B cell (primary cell): ENCODE measurements at regions not wholly inside any gene's neighbourhood (a gene's known extent, or its start where the extent isn't known, plus 50 kb on each side); places are given as distances from the start of the nearest gene placed in this dataset.

Source experiments
- ATAC-seq: fragments of 200-7000 bp; cut with Tn5 transposase; one replicate; pipeline ENCODE4 v1.10.0; 2021; ENCODE audit warnings: low read depth, mild to moderate bottlenecking, moderate number of reproducible peaks, moderate library complexity
- CTCF ChIA-PET: fragments of 350-600 bp; sonication (Branson Sonifier 250); formaldehyde crosslinking; loops from one replicate; lab custom pipeline; 2021; ENCODE audit warnings: antibody characterized with exemption, inconsistent platforms; lab: Charles Lee
- POLR2A ChIA-PET: fragments of 350-600 bp; sonication (Branson Sonifier 250); formaldehyde crosslinking; loops from one replicate; lab custom pipeline; 2021; ENCODE audit warnings: antibody characterized with exemption; lab: Charles Lee
- DNase-seq: peaks from one replicate; pipeline ENCODE4 v3.0.0; 2013
- H2AFZ ChIP-seq: 2 replicates; pipeline ENCODE4 v1.6.1; 2012; ENCODE audit warnings: mild to moderate bottlenecking, low read depth, low read length; ENCODE audit not compliant: insufficient read depth, poor library complexity, severe bottlenecking
- H3K27ac ChIP-seq, 2 donors: 1 replicate in 1 of 2; 2 replicates in 1 of 2; pipeline ENCODE4 v1.5.1; 2012 to 2013; ENCODE audit warnings: low read length in 2 of 2, mild to moderate bottlenecking in 2 of 2, moderate library complexity in 1 of 2
- H3K27me3 ChIP-seq, 4 experiments: fragments of 200-600 bp in 1 of 4; sonication (generic) in 1 of 4; replicated peaks in 1 of 4; 1 replicate in 2 of 4; 2 replicates in 2 of 4; pipeline versions ENCODE4 v1.6.1 to v1.7.0; 2013 to 2016; ENCODE audit warnings: low read length in 3 of 4, mild to moderate bottlenecking in 2 of 4, mixed read lengths in 1 of 4, moderate library complexity in 1 of 4; ENCODE audit not compliant: insufficient read depth in 4 of 4, control insufficient read depth in 3 of 4; ENCODE audit errors: control extremely low read depth in 1 of 4
- H3K36me3 ChIP-seq, 2 experiments: replicated peaks in 1 of 2; 1 replicate in 1 of 2; 2 replicates in 1 of 2; pipeline versions ENCODE4 v1.6.1 to v1.7.1; 2013; ENCODE audit warnings: low read length in 1 of 2; ENCODE audit not compliant: insufficient read depth in 2 of 2, control insufficient read depth in 1 of 2; ENCODE audit errors: control extremely low read depth in 1 of 2, extremely low read depth in 1 of 2
- H3K4me1 ChIP-seq, 2 donors: fragments of 200-600 bp in 1 of 2; sonication (generic) in 1 of 2; 1 replicate in 1 of 2; 2 replicates in 1 of 2; pipeline versions ENCODE4 v1.5.1 to v1.6.1; 2013 to 2017; ENCODE audit warnings: low read length in 2 of 2; ENCODE audit not compliant: control insufficient read depth in 2 of 2, insufficient read depth in 2 of 2
- H3K4me2 ChIP-seq: replicated peaks from 2 replicates; pipeline ENCODE3; 2012; ENCODE audit warnings: mild to moderate bottlenecking, low read depth, low read length; ENCODE audit not compliant: poor library complexity, severe bottlenecking
- H3K4me3 ChIP-seq, 5 experiments: fragments of 200-600 bp in 1 of 5; sonication (generic) in 1 of 5; 1 replicate in 3 of 5; 2 replicates in 2 of 5; pipeline versions ENCODE4 v1.5.1 to v1.7.0; 2011 to 2016; ENCODE audit warnings: low read length in 4 of 5, mild to moderate bottlenecking in 4 of 5, low read depth in 2 of 5, control low read depth in 1 of 5, moderate library complexity in 1 of 5; ENCODE audit not compliant: insufficient read depth in 1 of 5; ENCODE audit errors: control extremely low read depth in 1 of 5, extremely low read depth in 1 of 5
- H3K79me2 ChIP-seq: fragments of 200-600 bp; sonication (generic); one replicate; pipeline ENCODE4 v1.6.0; 2016; ENCODE audit warnings: low read length; ENCODE audit not compliant: control insufficient read depth, insufficient read depth
- H3K9ac ChIP-seq: fragments of 200-600 bp; sonication (generic); 2 replicates; pipeline ENCODE4 v1.6.1; 2017; ENCODE audit warnings: mild to moderate bottlenecking, low read length, moderate library complexity
- H3K9me3 ChIP-seq, 3 donors: one replicate each; pipeline versions ENCODE4 v1.6.1 to v1.7.1; 2013; ENCODE audit warnings: low read length in 2 of 3; ENCODE audit not compliant: control insufficient read depth in 2 of 3, insufficient read depth in 1 of 3; ENCODE audit errors: control extremely low read depth in 1 of 3
- H4K20me1 ChIP-seq: 2 replicates; pipeline ENCODE4 v1.6.0; 2012; ENCODE audit warnings: mild to moderate bottlenecking, low read length; ENCODE audit not compliant: insufficient read depth, control insufficient read depth, poor library complexity, severe bottlenecking
- H3K27ac Mint-ChIP-seq: one replicate; pipeline ENCODE4 v1.8.0; 2021; ENCODE audit warnings: mixed read lengths
- H3K27me3 Mint-ChIP-seq: one replicate; pipeline ENCODE4 v1.8.0; 2021; ENCODE audit warnings: mixed read lengths
- H3K4me1 Mint-ChIP-seq: one replicate; pipeline ENCODE4 v1.8.0; 2021; ENCODE audit warnings: mixed read lengths
- H3K4me3 Mint-ChIP-seq: one replicate; pipeline ENCODE4 v1.8.0; 2021; ENCODE audit warnings: mixed read lengths
- H3K9me3 Mint-ChIP-seq: one replicate; pipeline ENCODE4 v1.8.0; 2022; ENCODE audit warnings: mixed read lengths; ENCODE audit not compliant: insufficient read depth
- CTCF ChIP-seq: fragments of 200-600 bp; IDR thresholded peaks from one replicate; pipeline ENCODE4 v1.8.0; 2022; ENCODE audit warnings: antibody characterized with exemption, mild to moderate bottlenecking
- EZH2 ChIP-seq: IDR thresholded peaks from 2 replicates; pipeline ENCODE4 v1.6.1; 2012; ENCODE audit warnings: borderline replicate concordance, low read depth, mild to moderate bottlenecking, moderate library complexity, low read length; ENCODE audit not compliant: insufficient read depth, poor library complexity, severe bottlenecking
- WGBS: methylation state at CpG from one replicate; pipeline ENCODE4 v1.1.5; 2013; ENCODE audit warnings: missing lambda C conversion rate; ENCODE audit not compliant: insufficient coverage; 5-methylcytosine and 5-hydroxymethylcytosine counted together
- intact Hi-C: fragments of 100-400 bp; cut with micrococcal nuclease; formaldehyde crosslinking; loops from one replicate; pipeline ENCODE4 v1.10.0; 2022

GRCh38 chr2:240369801-240370585 is 65.5 kb upstream of the GPC1 start:
- ChIA-PET CTCF (no interaction called here), POLR2A (no interaction called here)
- H3K27ac ChIP-seq: no peak overlapping the region
- no peak overlapping the region for H3K9ac ChIP-seq
- DNase-seq (no peak), ATAC-seq (no peak)
- no peaks in the 10 kb centered on the region for H3K27me3 ChIP-seq
- Mint-ChIP-seq H3K27ac (no peak overlapping the region), H3K4me1 (no peaks in the 10 kb centered on the region), H3K9me3 (no peaks in the 10 kb centered on the region), H3K27me3 (no peaks in the 10 kb centered on the region), H3K4me3 (no peak overlapping the region)
- no peak overlapping the region for H3K4me2 ChIP-seq
- WGBS: 80% methylated on average over 17 of the region's 19 CpGs
- H3K9me3 ChIP-seq: peaks cover 0 to 8% (median 0%) of the 10 kb centered on the region in 3 donors
- no peaks in the 10 kb centered on the region for H3K4me1 ChIP-seq
- no peaks in the 10 kb centered on the region for H3K36me3 ChIP-seq
- H3K79me2 ChIP-seq: no peaks in the 10 kb centered on the region
- TF ChIP-seq EZH2 (no peak), CTCF (no peak)
- H3K4me3 ChIP-seq: no peak overlapping the region
- intact Hi-C loops: no loop called here
- H4K20me1 ChIP-seq: no peaks in the 10 kb centered on the region
- H2AFZ ChIP-seq: no peak overlapping the region

- H4K20me1 ChIP-seq: no peaks in the 10 kb centered on the region
- no peaks in the 10 kb centered on the region for H3K79me2 ChIP-seq
- ChIA-PET POLR2A (no interaction called here), CTCF (no interaction called here)
- Mint-ChIP-seq H3K4me1 (no peaks in the 10 kb centered on the region), H3K27ac (no peak overlapping the region), H3K4me3 (no peak overlapping the region), H3K9me3 (no peaks in the 10 kb centered on the region), H3K27me3 (peaks cover 6% of the 10 kb centered on the region)
- ATAC-seq (no peak), DNase-seq (no peak)
- no peak overlapping the region for H3K4me2 ChIP-seq
- H3K27me3 ChIP-seq: no peaks in the 10 kb centered on the region
- WGBS: 84% methylated on average over 22 of the region's 22 CpGs
- no peak overlapping the region for H2AFZ ChIP-seq
- no peak overlapping the region for H3K9ac ChIP-seq
- H3K9me3 ChIP-seq: peaks cover 0 to 8% (median 0%) of the 10 kb centered on the region in 3 donors
- no peaks in the 10 kb centered on the region for H3K36me3 ChIP-seq
- TF ChIP-seq EZH2: no peak
- no peak for TF ChIP-seq CTCF
- intact Hi-C loops: no loop called here
- no peak overlapping the region for H3K4me3 ChIP-seq
- no peaks in the 10 kb centered on the region for H3K4me1 ChIP-seq
- no peak overlapping the region for H3K27ac ChIP-seq
These were observed 64.1 kb upstream of the GPC1 start for GRCh38 chr2:240371129-240372000.
